Ascending aorta (tissue), 2 donors: ENCODE measurements at regions not wholly inside any gene's neighbourhood (a gene's known extent, or its start where the extent isn't known, plus 50 kb on each side); places are given as distances from the start of the nearest gene placed in this dataset.

Source experiments
- DNase-seq, 2 donors: peaks; one replicate each; pipeline ENCODE4 v3.0.0-alpha.2; 2019; ENCODE audit warnings: low spot score in 2 of 2
- H3K27ac ChIP-seq, 2 donors: fragments of 200-600 bp; sonication (generic); one replicate each; pipeline ENCODE4 v1.5.1; 2016 to 2017; ENCODE audit warnings: mild to moderate bottlenecking in 1 of 2
- H3K27me3 ChIP-seq: fragments of 200-600 bp; sonication (generic); one replicate; pipeline ENCODE4 v1.5.1; 2017
- H3K36me3 ChIP-seq, 2 donors: fragments of 200-600 bp; sonication (generic); one replicate each; pipeline ENCODE4 v1.5.1; 2016
- H3K4me1 ChIP-seq, 2 donors: fragments of 200-600 bp; sonication (generic); one replicate each; pipeline ENCODE4 v1.5.1; 2016 to 2017; ENCODE audit warnings: mild to moderate bottlenecking in 1 of 2
- H3K4me3 ChIP-seq, 2 donors: fragments of 200-600 bp; sonication (generic); one replicate each; pipeline ENCODE4 v1.5.1; 2016 to 2017; ENCODE audit warnings: mild to moderate bottlenecking in 1 of 2
- H3K9me3 ChIP-seq, 2 donors: fragments of 200-600 bp; sonication (generic); one replicate each; pipeline ENCODE4 v1.5.1; 2016
- intact Hi-C: fragments of 100-400 bp; cut with DNase I; formaldehyde crosslinking; loops from one replicate; pipeline ENCODE4 v1.15.1; 2023
- TF ChIP-seq, protein P1 (sequence below), 3 experiments: fragments of 200-600 bp in 2 of 3; fragments of 450-650 bp in 1 of 3; sonication (generic) in 2 of 3; IDR thresholded peaks; one replicate each; pipeline ENCODE4 v1.5.1; 2016 to 2019; ENCODE audit warnings: antibody characterized with exemption in 3 of 3, mild to moderate bottlenecking in 1 of 3, moderate library complexity in 1 of 3

DNA sequence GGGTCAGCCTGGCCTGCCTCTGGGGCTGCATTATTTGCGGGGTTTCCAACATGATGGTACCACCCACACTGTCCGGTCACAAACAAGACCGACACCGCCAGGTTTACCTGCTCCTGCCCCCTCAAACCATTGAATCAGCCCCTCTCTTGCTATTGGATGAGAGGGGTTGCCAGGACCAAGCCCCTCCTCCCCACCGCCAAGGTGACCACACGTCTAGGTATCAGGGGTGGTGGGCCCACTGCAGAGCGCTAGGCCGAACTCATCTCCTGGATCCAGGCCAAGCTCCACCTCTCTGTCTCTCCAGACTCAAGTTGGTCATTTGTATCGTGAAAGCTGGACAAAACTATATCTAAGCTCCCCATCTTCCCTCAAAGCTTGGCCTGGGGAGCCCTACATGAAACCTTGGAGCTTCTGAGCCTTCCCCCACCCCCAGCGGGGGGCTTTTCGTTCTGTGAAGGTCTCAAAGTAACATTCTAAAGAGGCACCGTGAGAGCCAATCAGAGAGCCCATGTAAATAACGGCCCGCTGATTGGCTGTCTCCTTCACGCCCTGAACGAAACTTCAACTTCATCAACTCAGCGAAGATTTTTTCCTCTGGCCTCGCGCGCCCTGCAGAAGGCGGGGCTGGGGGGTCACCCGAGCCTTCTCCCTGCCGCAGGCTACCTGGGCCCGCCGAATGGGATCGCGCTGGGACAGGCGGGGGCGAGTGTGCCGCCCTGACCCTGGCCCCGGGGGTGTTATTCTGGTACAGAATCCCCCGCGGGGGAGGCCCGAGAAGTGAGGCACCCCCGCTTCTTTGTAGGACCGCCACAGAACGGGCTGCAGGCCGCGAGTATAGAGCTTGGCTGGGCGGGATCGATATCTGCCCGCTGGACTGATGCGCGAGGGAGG, 49.6 kb upstream of the PSD2 start:
- Histone ChIP-seq H3K36me3 (no peaks in the 10 kb centered on the region), H3K9me3 (no peaks in the 10 kb centered on the region), H3K4me1 (peaks cover 14 to 32% of the 10 kb centered on the region in 2 donors), H3K27me3 (no peaks in the 10 kb centered on the region), H3K4me3 (peak overlapping the region; percentile 51 to 75), H3K27ac (peak overlapping the region; percentile 75 to 77)
- TF ChIP-seq, protein P1, sequence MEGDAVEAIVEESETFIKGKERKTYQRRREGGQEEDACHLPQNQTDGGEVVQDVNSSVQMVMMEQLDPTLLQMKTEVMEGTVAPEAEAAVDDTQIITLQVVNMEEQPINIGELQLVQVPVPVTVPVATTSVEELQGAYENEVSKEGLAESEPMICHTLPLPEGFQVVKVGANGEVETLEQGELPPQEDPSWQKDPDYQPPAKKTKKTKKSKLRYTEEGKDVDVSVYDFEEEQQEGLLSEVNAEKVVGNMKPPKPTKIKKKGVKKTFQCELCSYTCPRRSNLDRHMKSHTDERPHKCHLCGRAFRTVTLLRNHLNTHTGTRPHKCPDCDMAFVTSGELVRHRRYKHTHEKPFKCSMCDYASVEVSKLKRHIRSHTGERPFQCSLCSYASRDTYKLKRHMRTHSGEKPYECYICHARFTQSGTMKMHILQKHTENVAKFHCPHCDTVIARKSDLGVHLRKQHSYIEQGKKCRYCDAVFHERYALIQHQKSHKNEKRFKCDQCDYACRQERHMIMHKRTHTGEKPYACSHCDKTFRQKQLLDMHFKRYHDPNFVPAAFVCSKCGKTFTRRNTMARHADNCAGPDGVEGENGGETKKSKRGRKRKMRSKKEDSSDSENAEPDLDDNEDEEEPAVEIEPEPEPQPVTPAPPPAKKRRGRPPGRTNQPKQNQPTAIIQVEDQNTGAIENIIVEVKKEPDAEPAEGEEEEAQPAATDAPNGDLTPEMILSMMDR (IDR thresholded peaks at IDR 0.05): no peak
- intact Hi-C loops: loop anchor here (1.0 to 5.0 kb wide), 4 partner anchors 37 to 229 kb away; no protein-coding TSS in a partner anchor
- peak in 1 of 2 donors; percentile 86 for DNase-seq
